Cardiac septum (tissue), 1 donor: ENCODE measurements at regions not wholly inside any gene's neighbourhood (a gene's known extent, or its start where the extent isn't known, plus 50 kb on each side); places are given as distances from the start of the nearest gene placed in this dataset.
A peak's percentile ranks its signal among the peaks of the same experiment; 100 is the strongest.

ENCODE experiments used
- DNase-seq: peaks from one replicate; pipeline ENCODE4 v3.0.0-alpha.2; 2020; ENCODE audit warnings: low spot score
- intact Hi-C: fragments of 100-400 bp; cut with DNase I; formaldehyde crosslinking; loops from one replicate; pipeline ENCODE4 v1.14.0; 2022
- donor health status: DM: no; HTN: no; CAD: no.

DNA sequence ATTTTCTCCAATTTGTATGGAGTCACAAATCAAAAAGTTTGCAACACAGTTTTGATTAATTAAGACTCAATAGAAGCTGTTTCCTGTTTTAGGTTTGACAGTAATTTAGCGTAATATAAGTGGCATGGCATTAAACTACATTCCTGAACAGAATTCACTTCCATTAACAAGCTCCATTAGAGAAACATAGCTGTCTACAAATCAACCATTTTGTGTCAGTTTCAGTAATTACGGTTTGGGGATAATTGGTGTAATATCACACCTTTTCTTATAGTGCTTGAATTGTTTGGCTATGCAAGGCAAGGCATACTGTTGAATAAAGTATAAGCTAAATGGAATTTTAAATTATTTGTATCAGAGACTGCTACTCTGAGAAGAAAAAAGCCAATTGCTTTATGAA lies 585.5 kb downstream of the CBLN2 start:
- no peak for DNase-seq
- intact Hi-C loops, result no loop called here

GRCh38 chr18:71951001-71951400 lies 593.1 kb downstream of the CBLN2 start:
- intact Hi-C loops, result no loop called here

GRCh38 chr18:71942433-71942832 lies 601.7 kb downstream of the CBLN2 start:
- no peak for DNase-seq
- intact Hi-C loops, result no loop called here

More at GRCh38 chr18:71951001-71951400, 593.1 kb downstream of the CBLN2 start:
- no peak for DNase-seq

DNA sequence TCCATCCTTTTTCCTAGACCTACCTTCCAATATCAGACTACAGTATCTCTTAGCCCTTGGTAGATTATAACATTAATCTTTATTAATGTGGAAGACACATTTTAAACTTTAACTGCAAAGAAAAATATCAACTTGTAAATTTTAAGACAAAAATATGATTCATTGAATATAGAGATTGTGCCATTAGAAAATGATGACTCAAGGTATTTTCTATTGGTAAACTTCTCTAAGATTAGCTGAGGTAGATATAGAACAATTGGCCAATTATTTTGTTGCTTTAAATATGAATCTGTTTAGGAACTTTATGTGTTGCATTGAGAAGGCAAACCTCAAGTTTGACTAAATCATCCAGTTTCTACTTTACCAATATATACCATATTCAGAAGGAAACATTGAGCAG lies 604.7 kb downstream of the CBLN2 start:
- DNase-seq, result no peak
- intact Hi-C loops, result no loop called here

- no peak for DNase-seq
- intact Hi-C loops, result no loop called here
Measured at GRCh38 chr18:71936744-71937143, 607.4 kb downstream of the CBLN2 start.

- peak; percentile 60 for DNase-seq
- intact Hi-C loops, result no loop called here
Measured at GRCh38 chr18:71919211-71919610, 624.9 kb downstream of the CBLN2 start.

DNA sequence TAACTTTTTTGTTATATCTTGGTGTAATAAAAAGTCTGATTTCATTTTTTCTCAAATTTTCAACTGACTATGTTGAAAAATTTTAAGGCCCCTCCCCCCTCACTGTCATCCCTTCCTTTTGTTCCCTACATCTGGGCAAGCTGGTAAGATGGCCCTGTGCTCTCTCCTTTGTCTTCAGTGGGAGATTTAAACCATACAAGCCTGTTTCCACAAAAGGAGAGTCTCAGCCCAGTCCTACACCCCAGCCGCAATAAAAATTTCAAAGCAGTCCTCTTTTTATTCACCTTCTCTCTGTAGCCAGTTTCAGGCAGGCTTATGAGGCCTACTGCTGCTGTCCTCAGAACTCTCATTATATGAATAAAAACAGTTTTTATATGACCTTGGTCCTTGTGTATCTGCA lies 630.5 kb downstream of the CBLN2 start:
- intact Hi-C loops, result no loop called here

GRCh38 chr18:71902482-71902881 lies 641.7 kb downstream of the CBLN2 start:
- no peak for DNase-seq
- intact Hi-C loops, result no loop called here

More for the DNA sequence above, 630.5 kb downstream of the CBLN2 start:
- no peak for DNase-seq

DNA sequence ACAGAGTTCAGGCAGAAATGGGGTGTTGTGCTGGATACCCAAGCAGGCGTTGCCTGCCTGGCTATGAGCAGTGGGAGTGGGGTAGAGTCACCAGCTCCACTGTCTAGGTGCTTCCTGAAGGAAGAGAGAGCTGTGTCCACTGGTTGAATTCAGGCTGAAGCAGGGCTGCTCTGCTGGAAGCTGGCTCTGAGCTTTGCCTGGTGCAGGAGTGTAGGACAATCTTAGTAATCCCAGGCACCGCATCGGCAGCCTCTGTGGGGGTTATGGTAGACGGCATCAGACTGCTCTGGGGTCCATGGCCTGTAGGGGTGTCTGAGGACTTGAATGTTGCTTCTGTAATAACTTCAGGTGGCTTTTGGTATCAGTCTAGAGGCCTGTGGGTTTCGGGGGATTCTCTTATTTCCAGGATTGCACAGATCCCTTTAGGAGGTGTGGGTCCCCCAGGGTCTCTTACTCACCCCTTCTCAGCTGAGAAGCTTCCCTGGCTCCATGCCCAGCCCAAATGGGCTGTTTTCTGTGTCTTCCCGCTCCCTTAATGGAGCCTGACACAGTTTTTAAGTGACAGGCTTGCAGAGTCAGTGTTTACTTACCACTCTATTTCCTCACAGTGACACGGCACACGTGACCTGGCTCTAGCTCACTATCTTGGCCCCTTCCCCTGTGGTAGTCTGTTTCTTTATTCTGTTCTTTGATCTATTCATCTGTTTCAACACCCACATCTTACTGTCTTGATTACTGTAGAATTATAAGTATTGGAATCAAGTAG lies 644.3 kb downstream of the CBLN2 start:
- intact Hi-C loops, result no loop called here

DNA sequence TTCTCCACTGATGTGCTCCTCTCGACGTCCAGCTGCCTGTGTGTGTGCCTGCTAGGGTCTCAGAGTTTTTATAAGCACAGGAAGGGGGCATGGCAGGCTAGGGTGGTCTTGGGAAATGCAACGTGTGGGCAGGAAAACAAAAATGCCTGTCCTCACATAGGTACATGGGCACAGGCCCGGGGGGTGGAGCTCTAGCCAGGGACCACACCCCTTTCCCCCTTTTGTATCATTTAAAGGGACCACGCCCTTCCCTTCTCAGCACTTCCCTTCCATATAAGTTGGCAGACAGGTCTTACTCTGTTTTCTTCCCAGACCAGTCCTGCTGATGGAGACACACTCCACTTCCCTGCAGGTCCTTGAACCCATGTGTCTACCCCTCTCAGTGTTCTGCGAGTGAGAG lies 645.0 kb downstream of the CBLN2 start:
- intact Hi-C loops, result no loop called here
- DNase-seq, result no peak

More for the DNA sequence above, 644.3 kb downstream of the CBLN2 start:
- DNase-seq, result no peak

GRCh38 chr18:71887509-71887908 lies 656.6 kb downstream of the CBLN2 start:
- DNase-seq, result no peak
- intact Hi-C loops, result no loop called here

DNA sequence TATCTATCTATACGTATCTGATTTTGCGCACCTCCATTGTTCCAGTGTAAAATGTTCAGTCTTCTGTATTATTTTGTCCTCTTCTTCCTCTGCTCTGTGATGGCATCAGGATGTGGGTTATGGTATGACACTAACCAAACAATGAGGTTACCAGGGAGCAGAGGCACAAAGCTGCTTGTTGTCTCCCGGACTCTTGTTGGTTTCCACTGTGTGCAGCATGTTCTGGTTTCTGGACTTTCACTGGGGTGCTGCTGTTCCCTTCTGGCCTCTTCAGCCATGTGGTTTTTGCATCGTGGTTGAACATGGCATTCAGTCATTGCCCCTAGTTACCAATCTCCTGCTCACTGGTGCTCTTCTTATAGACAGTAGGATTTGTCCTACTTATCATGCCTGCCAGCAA lies 665.9 kb downstream of the CBLN2 start:
- DNase-seq, result no peak
- intact Hi-C loops, result no loop called here

GRCh38 chr18:71873695-71874094 lies 670.4 kb downstream of the CBLN2 start:
- intact Hi-C loops, result no loop called here
- no peak for DNase-seq

- DNase-seq, result no peak
- intact Hi-C loops, result no loop called here
Measured at GRCh38 chr18:71865888-71866287, 678.3 kb downstream of the CBLN2 start.

DNA sequence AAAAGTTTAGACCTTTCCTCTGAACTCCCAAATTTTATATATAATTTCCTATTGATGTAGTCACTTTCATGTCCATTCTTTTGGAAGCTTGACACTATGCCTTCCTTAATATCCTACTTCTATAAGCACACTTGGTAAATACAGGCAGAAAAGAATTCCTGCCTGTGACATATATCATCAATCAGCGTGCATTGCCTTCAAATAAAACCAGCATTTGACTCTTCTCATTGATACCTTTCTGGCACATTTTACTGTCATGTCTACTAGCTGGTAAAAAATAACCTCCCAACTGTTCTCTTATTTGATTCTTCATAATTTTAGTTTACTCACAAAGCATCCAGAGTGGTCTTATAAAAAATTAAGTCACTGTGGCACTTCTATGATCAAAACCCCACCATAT lies 693.5 kb downstream of the CBLN2 start:
- intact Hi-C loops, result no loop called here
- DNase-seq, result no peak

DNA sequence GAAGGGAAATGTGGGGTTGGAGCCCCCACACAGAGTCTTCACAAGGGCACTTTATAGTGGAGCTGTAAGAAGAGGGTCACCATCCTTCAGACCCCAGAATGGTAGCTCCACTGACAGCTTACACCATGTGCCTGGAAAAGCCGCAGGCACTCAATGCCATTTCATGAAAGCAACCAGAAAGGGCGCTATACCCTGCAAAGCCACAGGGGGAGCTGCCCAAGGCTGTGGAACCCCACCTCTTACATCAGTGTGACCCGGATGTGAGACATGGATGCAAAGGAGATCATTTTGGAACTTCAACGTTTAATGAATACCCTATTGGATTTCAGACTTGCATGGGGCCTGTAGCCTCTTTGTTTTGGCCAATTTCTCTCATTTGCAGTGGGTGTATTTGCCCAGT lies 694.7 kb downstream of the CBLN2 start:
- DNase-seq, result no peak
- intact Hi-C loops, result no loop called here

DNA sequence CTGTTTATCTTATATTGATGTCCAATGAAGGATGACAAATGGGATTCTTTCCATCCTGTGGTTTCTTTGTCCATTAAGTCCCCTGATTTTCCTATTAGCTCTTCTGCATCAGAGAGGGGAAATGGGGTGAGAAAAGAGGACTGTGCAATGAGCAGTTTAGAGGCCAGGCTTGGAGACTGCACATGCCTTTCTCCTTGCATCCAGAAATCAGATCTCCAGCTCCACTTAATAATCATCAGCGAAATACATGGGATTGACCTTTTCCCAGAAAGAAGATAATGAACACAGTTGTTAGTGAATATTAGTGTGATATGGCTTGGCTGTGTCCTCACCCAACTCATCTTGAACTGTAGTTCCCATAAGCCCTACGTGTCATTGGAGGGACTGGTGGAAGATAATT lies 697.4 kb downstream of the CBLN2 start:
- no peak for DNase-seq
- intact Hi-C loops, result no loop called here

DNA sequence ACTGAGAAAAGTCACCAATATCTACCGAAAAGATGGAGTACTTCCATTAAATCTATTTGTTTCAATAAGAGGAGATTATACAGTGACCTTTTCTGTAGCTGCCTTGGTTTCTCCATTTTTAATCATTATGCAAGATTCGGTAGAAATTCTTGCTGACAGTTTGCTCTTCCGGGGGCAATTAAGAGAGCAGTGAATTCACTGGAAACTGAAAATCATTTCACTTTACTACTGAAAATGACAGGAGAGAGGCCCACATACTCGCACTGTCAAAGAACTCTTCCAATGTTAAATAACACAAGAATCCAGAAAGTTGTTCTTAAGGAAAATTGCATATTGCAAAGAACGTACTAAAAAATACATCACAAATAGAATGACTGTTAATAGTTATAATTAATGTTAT lies 699.3 kb downstream of the CBLN2 start:
- no peak for DNase-seq
- intact Hi-C loops, result no loop called here

DNA sequence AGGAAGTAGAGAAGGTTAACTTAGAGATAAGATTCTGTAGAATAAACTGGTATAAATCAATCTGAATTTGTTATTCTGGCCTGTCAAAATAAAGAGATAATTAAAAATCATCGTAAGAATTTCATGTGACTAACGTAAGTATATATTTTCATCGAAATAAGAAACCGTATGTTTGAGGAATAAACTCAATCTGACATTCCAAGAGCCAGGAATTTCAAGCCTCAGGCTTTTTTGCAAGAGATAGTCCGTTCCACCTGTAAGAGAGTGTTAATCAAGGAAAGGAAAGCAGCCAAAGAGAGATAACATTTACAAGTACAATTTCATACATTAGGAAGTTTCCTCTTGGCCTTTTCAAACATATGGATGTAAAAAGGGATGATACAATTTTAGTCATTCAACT lies 701.5 kb downstream of the CBLN2 start:
- no peak for DNase-seq
- intact Hi-C loops, result no loop called here

- intact Hi-C loops, result no loop called here
Measured at GRCh38 chr18:71837547-71837946, 706.6 kb downstream of the CBLN2 start.

GRCh38 chr18:71832946-71833617 lies 711.1 kb downstream of the CBLN2 start:
- DNase-seq, result no peak
- intact Hi-C loops, result no loop called here

More at GRCh38 chr18:71837547-71837946, 706.6 kb downstream of the CBLN2 start:
- DNase-seq, result no peak
